LNCAP (cell line): ENCODE measurements at regions not wholly inside any gene's neighbourhood (a gene's known extent, or its start where the extent isn't known, plus 50 kb on each side); places are given as distances from the start of the nearest gene placed in this dataset.

Experiments used
- CTCF ChIP-seq: fragments of 450-650 bp; IDR thresholded peaks from 2 replicates; pipeline ENCODE4 v1.5.1; 2017; ENCODE audit warnings: mild to moderate bottlenecking

DNA sequence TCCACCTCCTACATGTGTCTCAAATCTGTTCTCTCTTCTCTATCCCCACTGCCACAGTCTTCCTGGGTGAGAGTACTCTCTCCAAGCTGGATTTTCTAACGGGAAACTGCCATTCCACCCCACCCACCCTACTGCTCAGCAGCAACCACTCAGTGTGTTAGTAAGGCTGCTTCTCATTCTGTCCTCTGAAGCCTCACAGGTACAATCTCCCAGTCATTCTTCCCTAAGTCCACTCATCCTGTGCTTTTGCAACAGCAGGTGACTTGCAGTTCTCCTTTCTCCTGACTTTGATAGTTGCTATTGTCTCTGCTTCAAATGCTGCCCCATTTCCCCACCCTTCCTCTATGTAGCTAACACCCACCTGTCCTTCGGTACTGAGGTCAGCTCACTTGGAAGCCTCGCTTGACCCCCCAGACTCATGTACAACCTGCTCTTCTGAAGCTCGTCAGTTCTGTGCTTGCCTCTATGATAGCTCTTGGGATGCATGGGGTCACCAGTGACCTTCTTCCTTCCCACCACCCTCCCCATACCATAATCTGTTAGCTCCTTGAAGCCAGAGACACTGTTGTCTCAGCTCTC is 188.9 kb downstream of the RRAGC start:
- no peak for TF ChIP-seq CTCF

DNA sequence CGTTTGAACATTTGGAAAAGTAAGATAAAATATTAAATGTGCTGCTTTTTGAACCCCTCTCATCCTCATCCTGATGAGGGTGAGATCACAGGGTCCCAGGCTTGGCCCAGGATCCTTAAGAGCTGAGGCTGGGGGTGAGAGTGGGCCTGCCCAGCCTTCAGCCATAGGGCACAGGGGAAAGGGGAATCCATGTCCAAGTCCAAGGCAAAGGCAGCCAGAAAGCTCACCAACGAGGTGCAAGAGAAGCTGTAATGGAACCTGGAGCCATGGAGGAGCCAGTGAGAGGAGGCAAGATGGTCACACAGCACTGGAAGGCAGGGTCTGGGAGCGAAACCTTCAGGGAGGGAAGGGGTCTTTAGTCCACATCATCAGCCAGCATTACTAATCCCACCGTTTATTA is 191.9 kb downstream of the RRAGC start:
- no peak for TF ChIP-seq CTCF

GRCh38 chr1:38662126-38662525 is 197.4 kb downstream of the RRAGC start:
- TF ChIP-seq CTCF, result no peak

- no peak for TF ChIP-seq CTCF
Measured at GRCh38 chr1:38658883-38659282, 200.7 kb downstream of the RRAGC start.

GRCh38 chr1:38657873-38658272 is 201.7 kb downstream of the RRAGC start:
- no peak for TF ChIP-seq CTCF

- TF ChIP-seq CTCF, result no peak
Measured at GRCh38 chr1:38657207-38657840, 202.2 kb downstream of the RRAGC start.

- no peak for TF ChIP-seq CTCF
Measured at GRCh38 chr1:38656726-38657125, 202.8 kb downstream of the RRAGC start.

- no peak for TF ChIP-seq CTCF
Measured at GRCh38 chr1:38652217-38652616, 207.4 kb downstream of the RRAGC start.
